ENCODE measurements at regions not wholly inside any gene's neighbourhood (a gene's known extent, or its start where the extent isn't known, plus 50 kb on each side); places are given as distances from the start of the nearest gene placed in this dataset.

GRCh38 chr2:217652761-217653639, 349.8 kb downstream of the TNS1 start:
- no peaks in the 10 kb centered on the region for H3K9me3 ChIP-seq (replicated peaks; ENCODE audit: low read length)
- peak overlapping the region; percentile 64 for H3K9ac ChIP-seq (ENCODE audit: low read depth, low read length)
- peak overlapping the region; percentile 5 for H3K4me3 ChIP-seq (ENCODE audit: low read length)
- peak overlapping the region; percentile 62 for H3K4me2 ChIP-seq (ENCODE audit: low read length)
- peaks cover 8% of the 10 kb centered on the region for H3K27me3 ChIP-seq (ENCODE audit: control insufficient read depth, insufficient read depth, low read length)
- peaks cover 31% of the 10 kb centered on the region for H3K4me1 ChIP-seq (ENCODE audit: control insufficient read depth, insufficient read depth, low read length)
- no peaks in the 10 kb centered on the region for H3K36me3 ChIP-seq (ENCODE audit: insufficient read depth, low read length)

GRCh38 chr2:217650716-217651360, 352.0 kb downstream of the TNS1 start:
- Histone ChIP-seq H3K4me2 (ENCODE audit: low read length) (no peak overlapping the region), H3K9me3 (replicated peaks; ENCODE audit: low read length) (no peaks in the 10 kb centered on the region), H3K9ac (ENCODE audit: low read depth, low read length) (no peak overlapping the region), H3K27me3 (ENCODE audit: control insufficient read depth, insufficient read depth, low read length) (no peaks in the 10 kb centered on the region), H3K4me3 (ENCODE audit: low read length) (no peak overlapping the region), H3K36me3 (ENCODE audit: insufficient read depth, low read length) (no peaks in the 10 kb centered on the region), H3K4me1 (ENCODE audit: control insufficient read depth, insufficient read depth, low read length) (peaks cover 31% of the 10 kb centered on the region)

GRCh38 chr2:217650229-217650628, 352.6 kb downstream of the TNS1 start:
- Histone ChIP-seq H3K27me3 (ENCODE audit: control insufficient read depth, insufficient read depth, low read length) (no peaks in the 10 kb centered on the region), H3K4me2 (ENCODE audit: low read length) (no peak overlapping the region), H3K9me3 (replicated peaks; ENCODE audit: low read length) (no peaks in the 10 kb centered on the region), H3K9ac (ENCODE audit: low read depth, low read length) (no peak overlapping the region), H3K36me3 (ENCODE audit: insufficient read depth, low read length) (no peaks in the 10 kb centered on the region), H3K4me1 (ENCODE audit: control insufficient read depth, insufficient read depth, low read length) (peaks cover 29% of the 10 kb centered on the region), H3K4me3 (ENCODE audit: low read length) (no peak overlapping the region)

- Histone ChIP-seq H3K36me3 (ENCODE audit: insufficient read depth, low read length) (no peaks in the 10 kb centered on the region), H3K4me2 (ENCODE audit: low read length) (no peak overlapping the region), H3K9ac (ENCODE audit: low read depth, low read length) (no peak overlapping the region), H3K27me3 (ENCODE audit: control insufficient read depth, insufficient read depth, low read length) (no peaks in the 10 kb centered on the region), H3K4me1 (ENCODE audit: control insufficient read depth, insufficient read depth, low read length) (peaks cover 16% of the 10 kb centered on the region), H3K9me3 (replicated peaks; ENCODE audit: low read length) (no peaks in the 10 kb centered on the region), H3K4me3 (ENCODE audit: low read length) (no peak overlapping the region)
Measured at GRCh38 chr2:217647925-217648324, 354.9 kb downstream of the TNS1 start.

GRCh38 chr2:217647226-217647625, 355.6 kb downstream of the TNS1 start:
- Histone ChIP-seq H3K4me1 (ENCODE audit: control insufficient read depth, insufficient read depth, low read length) (peaks cover 9% of the 10 kb centered on the region), H3K4me2 (ENCODE audit: low read length) (no peak overlapping the region), H3K9me3 (replicated peaks; ENCODE audit: low read length) (no peaks in the 10 kb centered on the region), H3K4me3 (ENCODE audit: low read length) (no peak overlapping the region), H3K9ac (ENCODE audit: low read depth, low read length) (no peak overlapping the region), H3K27me3 (ENCODE audit: control insufficient read depth, insufficient read depth, low read length) (no peaks in the 10 kb centered on the region), H3K36me3 (ENCODE audit: insufficient read depth, low read length) (no peaks in the 10 kb centered on the region)

DNA sequence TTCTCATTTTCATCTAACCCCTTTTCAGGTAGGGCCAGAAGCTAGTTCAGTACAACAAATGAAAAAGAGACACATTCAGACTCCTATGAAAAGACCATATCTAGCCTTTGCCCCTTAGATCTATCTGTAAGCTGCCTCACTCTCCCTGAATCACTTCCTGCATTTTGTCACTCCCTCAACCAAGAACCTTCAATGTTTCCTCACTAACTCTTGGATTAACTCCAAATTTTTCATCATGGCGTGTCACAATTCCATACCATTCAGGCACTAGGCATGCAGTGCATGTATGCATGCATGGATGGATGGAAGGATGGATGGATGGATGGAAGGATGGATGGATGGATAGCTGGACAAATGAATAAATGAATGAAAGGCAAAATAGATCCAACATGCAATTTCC, 356.9 kb downstream of the TNS1 start:
- Histone ChIP-seq H3K36me3 (ENCODE audit: insufficient read depth, low read length) (no peaks in the 10 kb centered on the region), H3K4me3 (ENCODE audit: low read length) (no peak overlapping the region), H3K27me3 (ENCODE audit: control insufficient read depth, insufficient read depth, low read length) (no peaks in the 10 kb centered on the region), H3K9ac (ENCODE audit: low read depth, low read length) (no peak overlapping the region), H3K4me1 (ENCODE audit: control insufficient read depth, insufficient read depth, low read length) (peaks cover 4% of the 10 kb centered on the region), H3K4me2 (ENCODE audit: low read length) (no peak overlapping the region), H3K9me3 (replicated peaks; ENCODE audit: low read length) (no peaks in the 10 kb centered on the region)

DNA sequence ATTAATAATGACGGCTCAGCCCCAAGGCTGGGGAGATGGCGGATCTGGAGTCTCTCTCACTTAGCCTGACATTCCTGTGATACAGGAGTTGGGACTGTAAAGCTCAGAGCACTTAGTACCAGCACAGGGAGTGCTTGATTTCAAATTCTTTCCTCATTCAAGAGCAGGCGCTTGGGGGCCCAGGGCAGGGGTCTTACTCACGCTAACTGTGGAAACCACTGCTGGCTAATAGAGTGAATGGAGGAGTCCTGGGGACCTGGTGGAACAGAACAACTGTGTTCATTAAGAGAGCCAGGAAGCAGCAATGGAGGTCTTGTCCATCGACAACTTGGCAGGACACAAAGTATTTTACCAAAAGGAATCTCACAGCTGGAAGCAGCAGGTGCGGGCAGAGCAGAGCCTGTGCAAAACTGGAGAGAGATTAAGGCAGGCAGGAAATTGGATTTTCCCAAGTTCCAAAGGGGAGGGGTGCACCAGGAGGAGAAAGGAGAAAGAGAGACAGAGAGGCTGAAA, 358.9 kb downstream of the TNS1 start:
- H3K4me1 ChIP-seq (ENCODE audit: control insufficient read depth, insufficient read depth, low read length) = peaks cover 4% of the 10 kb centered on the region
- H3K4me3 ChIP-seq (ENCODE audit: low read length) = no peak overlapping the region
- H3K27me3 ChIP-seq (ENCODE audit: control insufficient read depth, insufficient read depth, low read length) = no peaks in the 10 kb centered on the region
- H3K36me3 ChIP-seq (ENCODE audit: insufficient read depth, low read length) = no peaks in the 10 kb centered on the region
- no peak overlapping the region for H3K4me2 ChIP-seq (ENCODE audit: low read length)
- H3K9me3 ChIP-seq (replicated peaks; ENCODE audit: low read length) = no peaks in the 10 kb centered on the region
- no peak overlapping the region for H3K9ac ChIP-seq (ENCODE audit: low read depth, low read length)

DNA sequence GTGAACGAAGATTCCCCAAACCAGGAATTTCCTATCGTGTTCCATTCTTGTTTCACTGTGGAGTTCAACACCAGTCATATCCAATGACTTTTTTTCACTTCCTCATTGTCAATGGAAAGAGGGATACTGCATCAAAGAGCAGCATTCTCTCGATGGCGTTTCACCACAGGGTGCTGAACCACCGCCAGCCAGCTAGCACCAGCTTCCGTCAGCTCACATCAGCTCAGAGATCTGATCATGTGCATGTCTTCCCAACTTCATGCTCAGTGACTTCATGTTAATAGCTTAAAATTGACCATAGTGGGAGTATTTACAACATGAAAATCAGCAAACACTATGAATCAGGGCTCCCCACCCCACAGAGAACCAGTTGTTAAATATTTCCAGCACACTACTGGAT, 359.9 kb downstream of the TNS1 start:
- H3K4me1 ChIP-seq (ENCODE audit: control insufficient read depth, insufficient read depth, low read length) = peaks cover 4% of the 10 kb centered on the region
- no peak overlapping the region for H3K4me2 ChIP-seq (ENCODE audit: low read length)
- no peaks in the 10 kb centered on the region for H3K27me3 ChIP-seq (ENCODE audit: control insufficient read depth, insufficient read depth, low read length)
- H3K4me3 ChIP-seq (ENCODE audit: low read length) = no peak overlapping the region
- H3K36me3 ChIP-seq (ENCODE audit: insufficient read depth, low read length) = no peaks in the 10 kb centered on the region
- no peaks in the 10 kb centered on the region for H3K9me3 ChIP-seq (replicated peaks; ENCODE audit: low read length)
- no peak overlapping the region for H3K9ac ChIP-seq (ENCODE audit: low read depth, low read length)

GRCh38 chr2:217641960-217642359, 360.8 kb downstream of the TNS1 start:
- H3K4me3 ChIP-seq (ENCODE audit: low read length) = no peak overlapping the region
- H3K27me3 ChIP-seq (ENCODE audit: control insufficient read depth, insufficient read depth, low read length) = no peaks in the 10 kb centered on the region
- no peaks in the 10 kb centered on the region for H3K36me3 ChIP-seq (ENCODE audit: insufficient read depth, low read length)
- no peak overlapping the region for H3K9ac ChIP-seq (ENCODE audit: low read depth, low read length)
- peaks cover 4% of the 10 kb centered on the region for H3K4me1 ChIP-seq (ENCODE audit: control insufficient read depth, insufficient read depth, low read length)
- H3K4me2 ChIP-seq (ENCODE audit: low read length) = no peak overlapping the region
- H3K9me3 ChIP-seq (replicated peaks; ENCODE audit: low read length) = no peaks in the 10 kb centered on the region

DNA sequence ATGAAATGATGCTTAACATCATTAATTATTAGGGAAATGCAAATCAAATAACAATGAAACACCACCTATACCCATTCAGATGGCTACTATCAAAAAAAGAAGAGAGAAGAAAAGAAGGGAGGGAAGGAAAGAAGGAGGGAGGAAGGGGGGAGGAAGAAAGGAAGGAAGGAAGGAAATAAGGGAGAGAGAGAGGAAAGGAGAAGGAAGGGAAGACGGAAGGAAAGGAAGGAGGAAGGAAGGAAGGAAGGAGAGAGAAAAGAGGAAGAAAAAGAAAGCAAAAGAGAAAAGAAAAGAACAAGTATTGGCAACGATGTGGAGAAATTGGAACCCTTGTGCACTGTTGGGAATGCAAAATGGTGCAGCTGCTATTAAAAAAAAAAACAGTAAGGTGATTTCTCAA, 363.3 kb downstream of the TNS1 start:
- no peaks in the 10 kb centered on the region for H3K36me3 ChIP-seq (ENCODE audit: insufficient read depth, low read length)
- no peak overlapping the region for H3K9ac ChIP-seq (ENCODE audit: low read depth, low read length)
- H3K9me3 ChIP-seq (replicated peaks; ENCODE audit: low read length) = no peaks in the 10 kb centered on the region
- H3K27me3 ChIP-seq (ENCODE audit: control insufficient read depth, insufficient read depth, low read length) = no peaks in the 10 kb centered on the region
- no peak overlapping the region for H3K4me3 ChIP-seq (ENCODE audit: low read length)
- no peak overlapping the region for H3K4me2 ChIP-seq (ENCODE audit: low read length)
- H3K4me1 ChIP-seq (ENCODE audit: control insufficient read depth, insufficient read depth, low read length) = no peaks in the 10 kb centered on the region

DNA sequence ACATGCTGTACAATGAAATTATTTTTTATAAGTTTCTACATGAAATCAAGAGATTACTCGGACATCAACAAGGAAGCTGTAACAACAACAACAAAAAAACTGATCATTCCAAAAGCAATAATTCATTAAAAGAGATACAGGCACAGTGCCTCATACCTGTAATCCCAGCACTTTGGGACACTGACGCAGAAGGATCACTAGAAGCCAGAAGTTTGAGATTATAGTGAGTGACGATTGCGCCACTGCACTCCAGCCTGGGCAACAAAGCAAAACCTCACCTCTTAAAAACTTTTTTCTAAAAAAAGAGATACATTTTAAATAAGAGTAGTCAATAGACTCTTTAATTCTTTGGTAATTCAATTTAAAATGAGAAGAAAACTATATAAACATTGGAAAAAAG, 364.3 kb downstream of the TNS1 start:
- Histone ChIP-seq H3K4me1 (ENCODE audit: control insufficient read depth, insufficient read depth, low read length) (no peaks in the 10 kb centered on the region), H3K27me3 (ENCODE audit: control insufficient read depth, insufficient read depth, low read length) (no peaks in the 10 kb centered on the region), H3K4me3 (ENCODE audit: low read length) (no peak overlapping the region)

More for the DNA sequence above, 364.3 kb downstream of the TNS1 start:
- Histone ChIP-seq H3K9ac (ENCODE audit: low read depth, low read length) (no peak overlapping the region), H3K36me3 (ENCODE audit: insufficient read depth, low read length) (no peaks in the 10 kb centered on the region), H3K9me3 (replicated peaks; ENCODE audit: low read length) (no peaks in the 10 kb centered on the region), H3K4me2 (ENCODE audit: low read length) (no peak overlapping the region)

Measured in skeletal muscle satellite cell (primary cell).